HFF-Myc (cell line): ENCODE measurements at regions not wholly inside any gene's neighbourhood (a gene's known extent, or its start where the extent isn't known, plus 50 kb on each side); places are given as distances from the start of the nearest gene placed in this dataset.

Experiments
- DNase-seq: peaks from one replicate; pipeline ENCODE4 v3.0.0-alpha.2; 2011; ENCODE audit warnings: low read depth; ENCODE audit errors: extremely low read depth
- H3K4me3 ChIP-seq: replicated peaks from 2 replicates; pipeline ENCODE4 v1.5.1; 2011; ENCODE audit warnings: low read depth, mild to moderate bottlenecking, control low read depth, low read length
- TF ChIP-seq, protein P1 (sequence below): IDR thresholded peaks from 2 replicates; pipeline ENCODE4 v1.5.1; 2012; ENCODE audit warnings: mild to moderate bottlenecking, low read depth, low read length, control low read depth; ENCODE audit errors: missing control alignments

DNA sequence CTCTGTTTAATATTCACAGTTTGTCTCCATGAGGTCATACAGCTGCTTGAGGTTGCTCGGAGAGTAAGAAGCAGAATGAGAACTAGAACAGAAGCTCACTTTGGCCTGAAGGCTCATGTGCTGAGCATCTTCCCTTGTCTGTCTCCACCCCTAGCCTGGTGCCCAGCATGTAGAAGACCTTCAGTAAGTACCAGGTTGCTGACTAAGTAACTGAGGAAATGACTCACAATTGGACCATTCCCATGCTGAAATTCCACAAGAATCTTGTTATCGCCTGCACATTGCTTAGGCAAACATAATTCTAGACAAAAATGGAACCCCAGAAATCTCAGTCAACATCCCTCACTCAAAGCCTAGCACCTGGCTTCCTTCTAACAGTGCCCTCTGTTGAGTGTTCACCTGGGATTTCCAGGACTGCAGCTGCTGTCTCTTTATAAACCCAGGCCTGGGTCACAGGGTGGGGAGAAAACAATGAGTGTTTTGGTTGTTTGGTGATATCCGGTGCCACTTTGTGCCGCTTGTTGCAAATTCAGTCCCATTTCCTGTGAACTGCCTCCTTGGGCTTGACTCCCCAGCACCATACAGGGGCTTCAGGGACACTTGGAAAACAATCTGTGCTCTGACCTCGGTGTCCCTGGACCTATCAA is 406.8 kb downstream of the ETS1 start:
- DNase-seq, result peak; percentile 82
- no peak overlapping the region for H3K4me3 ChIP-seq
- TF ChIP-seq, protein P1, sequence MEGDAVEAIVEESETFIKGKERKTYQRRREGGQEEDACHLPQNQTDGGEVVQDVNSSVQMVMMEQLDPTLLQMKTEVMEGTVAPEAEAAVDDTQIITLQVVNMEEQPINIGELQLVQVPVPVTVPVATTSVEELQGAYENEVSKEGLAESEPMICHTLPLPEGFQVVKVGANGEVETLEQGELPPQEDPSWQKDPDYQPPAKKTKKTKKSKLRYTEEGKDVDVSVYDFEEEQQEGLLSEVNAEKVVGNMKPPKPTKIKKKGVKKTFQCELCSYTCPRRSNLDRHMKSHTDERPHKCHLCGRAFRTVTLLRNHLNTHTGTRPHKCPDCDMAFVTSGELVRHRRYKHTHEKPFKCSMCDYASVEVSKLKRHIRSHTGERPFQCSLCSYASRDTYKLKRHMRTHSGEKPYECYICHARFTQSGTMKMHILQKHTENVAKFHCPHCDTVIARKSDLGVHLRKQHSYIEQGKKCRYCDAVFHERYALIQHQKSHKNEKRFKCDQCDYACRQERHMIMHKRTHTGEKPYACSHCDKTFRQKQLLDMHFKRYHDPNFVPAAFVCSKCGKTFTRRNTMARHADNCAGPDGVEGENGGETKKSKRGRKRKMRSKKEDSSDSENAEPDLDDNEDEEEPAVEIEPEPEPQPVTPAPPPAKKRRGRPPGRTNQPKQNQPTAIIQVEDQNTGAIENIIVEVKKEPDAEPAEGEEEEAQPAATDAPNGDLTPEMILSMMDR, result no peak

DNA sequence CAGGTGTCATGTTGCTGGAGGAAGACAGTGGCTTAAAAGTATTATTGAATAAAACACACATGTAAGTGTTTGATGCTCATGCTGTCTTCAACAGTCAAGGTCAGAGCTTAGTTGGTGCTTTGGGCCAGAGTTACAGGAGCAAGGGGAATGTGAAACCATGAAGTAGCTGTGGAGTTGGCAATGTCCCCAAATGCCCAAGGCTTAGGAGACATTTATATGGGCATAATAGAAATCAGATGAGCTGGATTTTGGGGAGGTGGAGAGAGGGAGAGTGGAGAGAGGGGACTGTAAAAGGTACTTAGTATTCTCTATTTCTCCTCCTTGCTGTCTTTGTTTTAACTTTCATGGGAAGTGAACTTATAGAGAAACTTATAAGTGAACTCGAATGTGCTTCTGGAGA is 407.8 kb downstream of the ETS1 start:
- no peak overlapping the region for H3K4me3 ChIP-seq
- TF ChIP-seq, protein P1, result no peak
- no peak for DNase-seq

DNA sequence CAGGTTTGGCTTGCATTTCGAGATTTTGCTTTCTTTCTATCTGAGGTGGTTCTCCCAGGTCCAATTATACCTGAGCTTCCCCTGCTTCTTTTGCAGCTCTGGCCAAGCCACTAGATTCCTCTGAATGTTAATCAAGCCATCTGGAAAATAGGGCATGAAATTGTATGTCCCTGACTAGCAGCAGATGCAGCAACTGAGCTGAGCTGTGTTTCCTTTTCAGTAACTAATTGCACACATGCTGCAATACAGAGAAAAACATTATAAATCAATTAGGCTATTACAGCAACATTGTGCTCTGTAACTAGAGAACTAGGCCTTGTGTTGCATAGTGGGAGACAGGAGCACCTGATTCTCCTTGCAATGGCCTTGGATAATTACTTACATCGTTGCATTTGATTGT is 408.3 kb downstream of the ETS1 start:
- TF ChIP-seq, protein P1, result no peak
- H3K4me3 ChIP-seq, result no peak overlapping the region
- no peak for DNase-seq

DNA sequence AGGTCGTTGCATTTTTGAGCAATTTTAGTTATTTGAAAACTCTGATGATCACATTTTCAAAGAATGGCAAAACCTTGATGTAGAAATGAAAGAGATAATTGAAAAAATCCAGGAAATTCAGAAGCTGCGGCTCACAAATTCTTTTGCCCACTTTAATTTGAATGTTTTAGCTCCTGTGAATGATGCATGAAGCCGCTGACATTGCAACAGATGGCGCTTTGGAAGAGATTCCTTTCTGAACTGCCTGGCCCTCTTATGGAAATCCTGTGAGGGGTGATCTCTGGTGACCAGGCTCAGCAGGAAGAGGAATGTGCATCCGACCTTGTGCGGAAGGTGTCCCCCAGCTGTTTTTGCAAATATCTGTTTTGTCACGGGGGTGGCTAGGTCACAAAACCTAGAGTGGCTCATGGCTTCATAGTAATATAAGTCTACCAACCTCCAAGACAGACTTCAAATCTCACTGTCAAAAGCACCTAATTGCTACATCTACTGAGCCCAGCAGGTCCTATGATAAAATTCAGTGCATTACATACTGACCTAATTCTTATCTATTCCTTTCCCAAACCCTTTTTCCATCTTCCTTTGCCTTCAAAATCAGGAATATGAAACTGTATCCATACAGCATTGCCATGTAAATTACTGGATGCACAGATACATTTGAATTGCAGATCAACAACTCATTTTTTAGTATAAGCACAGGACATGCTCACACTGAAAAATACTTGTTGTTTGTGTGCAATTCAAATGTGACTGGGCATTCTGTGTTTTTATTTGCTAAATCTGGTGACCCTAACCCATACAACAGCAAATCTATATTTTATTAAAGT is 412.7 kb downstream of the ETS1 start:
- TF ChIP-seq, protein P1, result no peak
- H3K4me3 ChIP-seq, result no peak overlapping the region
- DNase-seq, result no peak

DNA sequence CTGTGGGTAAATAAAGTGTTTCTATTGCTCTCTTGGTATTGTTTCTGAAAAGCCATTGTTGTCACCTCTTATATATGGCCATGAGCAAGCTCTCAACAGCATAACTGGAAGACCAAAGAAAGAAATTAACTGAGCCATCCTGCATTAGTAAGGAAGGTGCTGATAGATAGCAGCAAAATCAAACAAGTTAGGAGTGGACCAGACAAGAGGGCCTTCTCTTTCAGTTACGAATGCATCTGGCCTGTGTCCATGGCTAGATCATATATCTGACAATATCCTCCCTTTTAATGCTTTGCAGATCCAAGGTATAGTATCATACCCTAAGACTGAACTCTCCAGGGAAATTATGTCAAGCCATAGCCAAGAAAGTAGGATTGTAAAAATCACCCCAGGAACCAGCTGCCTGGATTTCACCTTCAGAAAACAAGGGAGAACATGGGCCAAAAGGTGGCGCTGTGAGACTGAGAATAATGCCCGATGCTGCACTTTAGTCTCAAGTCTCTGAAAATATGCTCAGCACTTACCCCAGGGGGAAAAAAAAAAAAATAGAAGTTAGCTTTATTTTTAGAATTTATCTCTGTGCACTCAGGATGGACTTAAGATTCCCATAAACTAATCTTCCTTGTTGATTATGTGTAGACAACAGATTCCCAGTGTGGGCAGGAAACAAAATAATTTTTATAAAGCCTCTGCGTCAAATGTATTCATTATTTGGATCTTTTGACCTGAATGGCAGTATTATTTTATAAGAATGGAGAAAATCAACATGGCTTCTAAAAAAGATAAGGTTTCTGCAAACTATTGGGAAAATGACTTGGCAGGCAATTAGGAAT is 415.1 kb downstream of the ETS1 start:
- DNase-seq, result peak; percentile 83
- H3K4me3 ChIP-seq, result no peak overlapping the region
- TF ChIP-seq, protein P1, result peak; percentile 78

DNA sequence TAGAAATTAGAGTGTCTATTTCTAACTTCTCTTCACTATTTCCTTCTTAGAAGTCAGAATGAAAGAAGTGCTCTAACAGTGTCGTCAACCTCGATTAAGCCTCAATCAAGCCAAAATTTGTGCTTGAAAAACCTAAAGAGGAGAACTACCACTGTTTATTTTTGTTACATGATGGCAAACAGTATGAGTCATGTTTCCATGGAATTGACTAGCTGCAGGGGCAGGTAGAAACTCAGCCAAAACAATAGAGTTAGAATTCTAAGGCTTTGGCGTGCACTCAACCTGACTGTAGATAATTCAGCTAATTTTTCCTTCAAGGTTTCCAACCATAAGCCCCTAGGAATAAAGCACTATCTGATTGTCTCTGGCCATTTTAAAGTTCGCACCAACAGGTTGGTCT is 415.9 kb downstream of the ETS1 start:
- TF ChIP-seq, protein P1, result no peak
- no peak overlapping the region for H3K4me3 ChIP-seq
- no peak for DNase-seq
